Smooth muscle cell (in vitro differentiated cells): ENCODE measurements at regions not wholly inside any gene's neighbourhood (a gene's known extent, or its start where the extent isn't known, plus 50 kb on each side); places are given as distances from the start of the nearest gene placed in this dataset.
A peak's percentile ranks its signal among the peaks of the same experiment; 100 is the strongest.

Experiments
- DNase-seq: peaks from one replicate; lab custom pipeline; 2025; ENCODE audit not compliant: unreplicated experiment; lab: John Stamatoyannopoulos, UW
- H2AFZ ChIP-seq: fragments of 200-600 bp; sonication (generic); 2 replicates; pipeline ENCODE4 v1.6.0; 2016; ENCODE audit warnings: antibody characterized with exemption, low read depth, mild to moderate bottlenecking
- H3F3A ChIP-seq: fragments of 200-600 bp; sonication (generic); 2 replicates; pipeline ENCODE4 v1.6.0; 2017; ENCODE audit warnings: antibody characterized with exemption, low read depth
- H3K27ac ChIP-seq: fragments of 200-600 bp; sonication (generic); 2 replicates; pipeline ENCODE4 v1.5.1; 2016; ENCODE audit warnings: low read depth, mild to moderate bottlenecking
- H3K27me3 ChIP-seq: fragments of 200-600 bp; sonication (generic); 2 replicates; pipeline ENCODE4 v1.6.1; 2016; ENCODE audit warnings: low read depth, mild to moderate bottlenecking
- H3K36me3 ChIP-seq: fragments of 200-600 bp; sonication (generic); 2 replicates; pipeline ENCODE4 v1.5.1; 2016; ENCODE audit warnings: low read depth
- H3K4me1 ChIP-seq: fragments of 200-600 bp; sonication (generic); 2 replicates; pipeline ENCODE4 v1.5.1; 2016; ENCODE audit warnings: low read depth
- H3K4me2 ChIP-seq: fragments of 200-600 bp; sonication (generic); 2 replicates; pipeline ENCODE4 v1.6.0; 2016; ENCODE audit warnings: mild to moderate bottlenecking
- H3K4me3 ChIP-seq: fragments of 200-600 bp; sonication (generic); 2 replicates; pipeline ENCODE4 v1.5.1; 2016; ENCODE audit warnings: mild to moderate bottlenecking
- H3K79me2 ChIP-seq: fragments of 200-600 bp; sonication (generic); 2 replicates; pipeline ENCODE4 v1.6.0; 2016; ENCODE audit warnings: low read depth, mild to moderate bottlenecking
- H3K9ac ChIP-seq: fragments of 200-600 bp; sonication (generic); 2 replicates; pipeline ENCODE4 v1.6.0; 2016; ENCODE audit warnings: low read depth
- H3K9me3 ChIP-seq: fragments of 200-600 bp; sonication (generic); replicated peaks from 2 replicates; pipeline ENCODE4 v1.5.1; 2016; ENCODE audit warnings: low read depth
- H4K20me1 ChIP-seq: fragments of 200-600 bp; sonication (generic); 2 replicates; pipeline ENCODE4 v1.6.0; 2016; ENCODE audit warnings: low read depth
- WGBS: methylation state at CpG from one replicate; pipeline ENCODE4 v1.1.7; 2016; ENCODE audit warnings: low lambda C conversion rate; 5-methylcytosine and 5-hydroxymethylcytosine counted together
- TF ChIP-seq, protein P1 (sequence below): fragments of 200-600 bp; sonication (generic); IDR thresholded peaks from 2 replicates; pipeline ENCODE4 v1.5.1; 2017; ENCODE audit warnings: borderline replicate concordance, mild to moderate bottlenecking, antibody characterized with exemption; ENCODE audit not compliant: insufficient read depth, poor library complexity, severe bottlenecking

DNA sequence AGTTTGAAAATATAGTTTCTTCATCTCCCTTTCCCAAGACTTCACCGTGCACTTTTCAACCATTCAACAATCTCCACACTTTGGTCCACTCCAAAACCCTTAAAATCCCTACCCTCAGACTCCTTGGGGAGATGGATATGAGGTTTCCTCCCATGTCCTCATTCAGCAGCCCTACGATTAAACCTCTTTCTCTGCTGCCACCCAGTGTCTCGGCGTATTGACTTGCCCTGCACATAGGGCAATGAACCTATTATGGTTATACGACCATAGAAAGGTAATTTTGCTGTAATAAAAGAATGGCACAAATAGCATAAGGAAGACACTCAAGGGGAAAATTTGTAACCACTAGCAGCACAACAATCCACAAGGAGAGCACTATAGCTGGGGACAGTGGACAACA, 803.5 kb downstream of the TLE1 start:
- H3K36me3 ChIP-seq = no peaks in the 10 kb centered on the region
- H3K4me1 ChIP-seq = peaks cover 14% of the 10 kb centered on the region
- TF ChIP-seq, protein P1, sequence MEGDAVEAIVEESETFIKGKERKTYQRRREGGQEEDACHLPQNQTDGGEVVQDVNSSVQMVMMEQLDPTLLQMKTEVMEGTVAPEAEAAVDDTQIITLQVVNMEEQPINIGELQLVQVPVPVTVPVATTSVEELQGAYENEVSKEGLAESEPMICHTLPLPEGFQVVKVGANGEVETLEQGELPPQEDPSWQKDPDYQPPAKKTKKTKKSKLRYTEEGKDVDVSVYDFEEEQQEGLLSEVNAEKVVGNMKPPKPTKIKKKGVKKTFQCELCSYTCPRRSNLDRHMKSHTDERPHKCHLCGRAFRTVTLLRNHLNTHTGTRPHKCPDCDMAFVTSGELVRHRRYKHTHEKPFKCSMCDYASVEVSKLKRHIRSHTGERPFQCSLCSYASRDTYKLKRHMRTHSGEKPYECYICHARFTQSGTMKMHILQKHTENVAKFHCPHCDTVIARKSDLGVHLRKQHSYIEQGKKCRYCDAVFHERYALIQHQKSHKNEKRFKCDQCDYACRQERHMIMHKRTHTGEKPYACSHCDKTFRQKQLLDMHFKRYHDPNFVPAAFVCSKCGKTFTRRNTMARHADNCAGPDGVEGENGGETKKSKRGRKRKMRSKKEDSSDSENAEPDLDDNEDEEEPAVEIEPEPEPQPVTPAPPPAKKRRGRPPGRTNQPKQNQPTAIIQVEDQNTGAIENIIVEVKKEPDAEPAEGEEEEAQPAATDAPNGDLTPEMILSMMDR = no peak
- H3F3A ChIP-seq = no peaks in the 10 kb centered on the region
- H3K79me2 ChIP-seq = no peaks in the 10 kb centered on the region
- no peaks in the 10 kb centered on the region for H4K20me1 ChIP-seq
- no peaks in the 10 kb centered on the region for H3K27me3 ChIP-seq
- DNase-seq = no peak
- H3K9me3 ChIP-seq = no peaks in the 10 kb centered on the region
- no peak overlapping the region for H3K27ac ChIP-seq
- H3K9ac ChIP-seq = no peak overlapping the region
- H3K4me3 ChIP-seq = no peak overlapping the region
- no peak overlapping the region for H3K4me2 ChIP-seq
- H2AFZ ChIP-seq = no peak overlapping the region
- WGBS = 84% methylated on average over 5 of the region's 5 CpGs

DNA sequence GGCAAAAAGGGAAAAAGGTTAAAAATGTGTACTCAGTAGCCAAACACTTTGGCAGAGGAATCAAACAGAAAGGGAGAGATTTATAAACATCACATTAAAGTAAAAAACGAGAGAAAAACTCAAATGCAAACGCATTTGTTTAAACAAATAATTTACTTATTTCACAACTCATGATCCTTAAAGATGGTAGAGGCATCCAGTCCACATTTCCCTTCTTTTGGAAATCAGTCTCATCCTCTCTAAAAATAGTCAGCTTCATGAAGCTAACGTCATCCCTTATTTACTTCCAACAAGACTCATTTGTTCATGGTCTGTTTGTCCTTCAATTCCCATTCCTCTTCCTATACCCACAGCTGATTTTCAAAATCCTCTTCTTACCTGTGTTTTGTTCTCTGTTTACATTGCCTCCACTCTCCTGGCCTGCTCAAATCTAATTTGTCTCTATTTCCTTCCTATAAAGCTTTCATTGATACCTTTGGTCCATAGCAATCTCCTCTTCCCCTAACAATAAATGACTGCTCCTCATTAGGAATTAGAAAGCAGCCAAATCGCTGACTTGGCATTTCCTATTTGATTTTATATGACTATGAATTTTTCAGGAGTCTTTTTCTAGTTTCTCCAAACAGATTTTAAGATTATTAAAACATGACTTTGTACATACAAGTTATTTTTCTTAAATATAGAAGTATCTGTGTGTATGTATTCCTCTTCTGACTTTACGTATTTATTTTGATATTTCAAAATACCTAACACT, 805.3 kb downstream of the TLE1 start:
- Histone ChIP-seq H3K4me3 (no peak overlapping the region), H3K9me3 (no peaks in the 10 kb centered on the region)
- 64% methylated on average over 5 of the region's 5 CpGs for WGBS

DNA sequence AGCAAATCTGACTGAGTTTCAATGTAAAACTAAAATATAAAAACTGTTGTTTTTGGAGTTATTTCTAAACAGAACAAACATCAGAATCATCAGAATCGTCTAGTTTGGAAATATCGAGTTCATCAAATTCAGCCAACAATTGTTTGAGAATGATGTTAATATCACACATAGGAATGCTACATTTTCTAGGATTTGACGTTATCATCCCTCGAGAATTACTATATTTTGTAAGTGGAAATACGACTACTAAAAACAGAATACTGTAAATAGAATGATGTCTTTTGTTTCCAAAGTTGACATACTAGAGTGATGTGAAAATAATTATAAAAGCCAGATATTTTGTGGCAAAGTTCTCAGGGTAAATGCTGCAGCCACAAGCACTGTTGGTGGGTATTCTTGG, 805.9 kb downstream of the TLE1 start:
- no peaks in the 10 kb centered on the region for H3F3A ChIP-seq
- H4K20me1 ChIP-seq = no peaks in the 10 kb centered on the region
- H3K27me3 ChIP-seq = no peaks in the 10 kb centered on the region
- TF ChIP-seq, protein P1 = no peak
- no peaks in the 10 kb centered on the region for H3K79me2 ChIP-seq
- no peaks in the 10 kb centered on the region for H3K36me3 ChIP-seq
- H3K4me2 ChIP-seq = no peak overlapping the region
- WGBS = 98% methylated on average over 5 of the region's 5 CpGs
- no peak overlapping the region for H3K9ac ChIP-seq
- H3K4me1 ChIP-seq = peaks cover 14% of the 10 kb centered on the region
- H3K27ac ChIP-seq = no peak overlapping the region
- no peak overlapping the region for H2AFZ ChIP-seq
- no peak overlapping the region for H3K4me3 ChIP-seq
- no peak for DNase-seq
- no peaks in the 10 kb centered on the region for H3K9me3 ChIP-seq

More for the DNA sequence above, 805.3 kb downstream of the TLE1 start:
- H3K27me3 ChIP-seq = no peaks in the 10 kb centered on the region
- no peak for DNase-seq
- no peaks in the 10 kb centered on the region for H3K36me3 ChIP-seq
- H4K20me1 ChIP-seq = no peaks in the 10 kb centered on the region
- H3K4me2 ChIP-seq = no peak overlapping the region
- H3K79me2 ChIP-seq = no peaks in the 10 kb centered on the region
- peaks cover 14% of the 10 kb centered on the region for H3K4me1 ChIP-seq
- H3K9ac ChIP-seq = no peak overlapping the region
- TF ChIP-seq, protein P1 = no peak
- no peaks in the 10 kb centered on the region for H3F3A ChIP-seq
- no peak overlapping the region for H2AFZ ChIP-seq
- no peak overlapping the region for H3K27ac ChIP-seq

DNA sequence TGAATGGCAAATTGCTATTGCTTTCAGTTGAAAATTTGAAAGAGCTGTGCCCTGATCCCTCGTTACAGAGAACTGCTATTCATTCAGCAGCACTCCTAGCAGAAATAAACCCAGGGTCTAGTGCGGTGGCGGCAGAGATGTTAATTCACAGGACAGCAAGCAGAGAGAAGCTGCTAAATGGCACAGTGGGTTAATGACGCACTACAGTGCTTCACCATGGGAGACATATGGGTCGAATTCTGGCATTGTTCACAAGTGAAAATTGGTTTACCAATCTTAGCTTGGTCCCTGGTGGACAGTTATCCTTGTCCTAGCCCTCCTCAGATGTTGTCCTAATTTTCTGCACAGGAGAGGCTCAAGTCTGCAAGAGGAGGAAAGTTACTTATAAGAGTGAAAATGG, 807.4 kb downstream of the TLE1 start:
- H2AFZ ChIP-seq = peak overlapping the region; percentile 49
- H3K27me3 ChIP-seq = no peaks in the 10 kb centered on the region
- H3K4me2 ChIP-seq = peak overlapping the region; percentile 34

More for the DNA sequence above, 807.4 kb downstream of the TLE1 start:
- TF ChIP-seq, protein P1 = no peak
- Histone ChIP-seq H3K4me3 (no peak overlapping the region), H3K9me3 (no peaks in the 10 kb centered on the region), H3K79me2 (no peaks in the 10 kb centered on the region), H3K4me1 (peaks cover 14% of the 10 kb centered on the region), H3K27ac (no peak overlapping the region), H3K36me3 (no peaks in the 10 kb centered on the region), H3F3A (no peaks in the 10 kb centered on the region), H3K9ac (no peak overlapping the region), H4K20me1 (no peaks in the 10 kb centered on the region)
- WGBS = 30% methylated on average over 5 of the region's 5 CpGs
- DNase-seq = no peak
